ENCODE measurements at regions not wholly inside any gene's neighbourhood (a gene's known extent, or its start where the extent isn't known, plus 50 kb on each side); places are given as distances from the start of the nearest gene placed in this dataset.

DNA sequence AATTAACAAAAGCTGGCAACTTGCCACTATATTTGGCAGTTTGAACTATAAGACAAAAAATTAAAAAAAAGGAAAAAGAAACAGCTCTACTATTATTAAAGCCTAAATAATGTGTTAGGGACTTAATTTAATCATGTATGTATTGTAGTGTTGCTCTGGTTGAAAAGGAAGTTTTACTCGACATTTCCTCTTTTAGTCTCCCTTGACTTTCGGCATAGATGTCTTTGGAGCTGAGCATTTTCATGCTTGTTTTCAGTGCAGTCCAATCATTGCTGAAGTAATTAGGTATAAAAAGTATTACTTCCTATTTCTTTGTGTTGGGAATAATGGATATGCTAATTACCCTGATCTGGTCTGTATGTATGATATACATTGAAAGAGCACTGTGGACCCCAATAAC lies 216.8 kb upstream of the KLF6 start:
- DNase-seq, result no peak

DNA sequence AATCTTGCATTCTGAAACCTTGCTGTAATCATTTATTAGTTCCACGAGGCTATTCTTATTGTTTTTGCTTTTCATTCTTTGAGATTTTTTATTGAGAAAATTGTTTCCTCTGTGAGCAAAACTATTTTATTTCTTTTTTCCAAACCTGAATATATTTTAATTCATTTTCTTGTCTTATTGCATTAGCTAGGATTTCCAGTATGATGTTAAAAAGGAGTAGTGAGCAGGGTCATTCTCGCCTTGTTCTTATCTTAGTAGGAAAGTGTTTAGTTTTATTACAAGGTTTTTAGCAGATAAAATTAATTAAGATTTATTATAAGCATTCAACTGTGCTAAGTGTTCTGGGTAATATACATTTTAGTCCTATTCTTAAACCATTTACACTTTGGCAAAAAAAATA lies 214.6 kb upstream of the KLF6 start:
- DNase-seq, result no peak

DNA sequence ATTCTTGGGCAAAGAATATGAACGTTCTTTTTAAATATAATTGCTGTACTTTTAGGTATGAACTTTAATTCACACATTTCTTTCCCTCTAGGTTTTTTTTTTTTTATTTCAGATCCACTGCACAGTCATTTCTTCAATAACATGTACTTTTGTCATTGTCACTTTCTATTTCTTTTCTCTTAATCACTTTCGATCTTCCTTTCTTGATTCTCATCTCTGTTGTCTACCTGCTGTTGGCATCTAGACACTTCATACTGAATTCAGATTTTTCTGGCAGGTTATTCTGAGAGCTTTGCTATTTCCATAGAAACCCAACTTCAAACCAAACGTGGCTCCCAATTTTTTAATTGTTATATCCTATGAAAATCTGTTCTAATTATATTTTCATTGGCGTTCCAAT lies 211.7 kb upstream of the KLF6 start:
- DNase-seq, result no peak

DNA sequence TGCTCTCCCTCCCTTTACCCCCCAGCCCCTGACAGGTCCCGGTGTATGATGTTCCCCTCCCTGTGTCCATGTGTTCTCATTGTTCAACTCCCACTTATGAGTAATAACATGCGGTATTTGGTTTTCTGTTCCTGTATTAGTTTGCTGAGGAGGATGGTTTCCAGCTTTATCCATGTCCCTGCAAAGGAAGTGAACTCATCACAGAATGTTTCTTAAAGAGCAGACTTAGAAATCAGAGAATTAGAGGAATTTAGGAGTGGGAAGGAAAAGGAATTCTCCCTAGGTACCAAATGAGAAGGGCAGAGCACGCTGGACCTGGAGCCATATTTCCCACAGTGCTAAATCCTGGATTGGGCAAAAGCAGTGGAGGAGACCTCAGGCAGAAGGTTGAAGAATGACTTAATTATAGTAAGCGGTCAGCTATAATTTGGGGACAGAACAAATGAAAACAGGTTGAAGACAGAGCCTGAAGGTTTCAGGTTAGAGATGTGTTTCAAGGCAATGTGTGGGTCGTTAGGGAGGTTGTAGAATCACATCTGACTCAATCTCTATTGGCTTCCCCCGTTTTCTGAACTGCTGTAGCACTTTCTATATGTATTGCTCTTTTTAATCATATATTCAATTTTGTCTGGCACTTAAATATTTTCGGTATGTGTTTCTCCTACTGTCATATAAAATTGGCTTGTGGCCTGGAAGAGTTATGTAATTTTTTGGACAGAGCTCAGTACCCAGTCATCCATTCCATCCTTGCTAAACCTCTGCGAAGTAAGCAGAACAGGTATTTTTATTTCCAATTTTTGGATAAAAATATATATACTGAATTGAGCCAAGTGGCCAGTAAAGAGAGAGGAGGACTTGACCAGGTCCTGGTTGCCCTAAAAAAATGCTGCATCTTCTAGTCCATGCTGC lies 210.5 kb upstream of the KLF6 start:
- no peak for DNase-seq

DNA sequence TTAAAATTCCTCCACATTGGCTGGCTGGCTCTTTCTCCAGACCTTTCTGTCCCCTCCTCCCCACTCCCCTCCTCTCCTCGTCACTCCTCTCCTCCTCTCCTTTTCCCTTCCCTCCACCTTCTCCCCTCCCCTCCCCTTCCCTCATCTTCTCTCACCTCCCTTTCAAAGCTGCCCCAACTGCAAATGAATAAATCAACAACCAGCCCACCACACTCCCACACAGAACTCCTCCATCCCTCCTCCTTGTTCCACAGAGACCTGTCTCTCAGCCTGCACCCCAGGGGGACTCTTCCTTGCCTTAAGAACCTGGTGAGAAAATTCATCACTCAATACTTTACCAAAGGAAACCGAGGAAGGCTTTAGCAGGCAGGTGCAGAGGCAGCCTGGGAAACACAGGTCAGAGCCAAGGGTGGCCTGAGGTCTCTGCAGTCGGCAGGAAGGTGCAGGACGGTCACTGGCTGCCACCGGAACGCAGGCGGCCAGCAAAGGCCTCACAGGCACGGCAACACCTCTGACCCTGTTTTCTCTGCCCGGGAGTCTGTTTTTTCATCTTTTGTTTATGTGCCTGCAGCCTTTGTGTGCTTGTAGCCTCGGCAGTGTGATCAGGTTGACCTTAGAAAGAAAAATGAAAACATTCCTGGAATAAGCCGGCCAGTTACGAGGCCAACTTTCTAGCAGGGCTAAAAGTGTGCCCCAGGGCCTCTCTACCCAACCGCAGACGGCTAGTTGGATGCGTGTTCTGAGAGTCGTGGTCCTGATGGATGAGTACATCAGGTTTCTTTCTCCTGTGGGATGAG lies 207.6 kb upstream of the KLF6 start:
- DNase-seq, result no peak

DNA sequence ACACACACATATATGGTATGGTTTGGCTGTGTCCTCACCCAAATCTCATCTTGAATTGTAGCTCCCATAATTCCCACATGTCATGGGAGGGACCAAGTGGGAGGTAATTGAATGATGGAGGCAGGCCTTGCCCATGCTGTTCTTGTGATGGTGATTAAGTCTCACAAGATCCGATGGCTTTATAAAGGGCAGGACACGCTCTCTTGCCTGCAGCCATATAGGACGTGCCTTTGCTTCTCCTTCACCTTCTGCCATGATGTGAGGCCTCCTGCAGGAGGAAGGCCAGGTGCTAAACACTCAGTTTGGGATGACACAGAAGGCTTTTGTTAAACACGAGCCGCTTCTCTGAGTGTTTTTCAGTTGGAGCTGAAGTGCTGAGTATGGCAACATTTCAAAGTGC lies 205.3 kb upstream of the KLF6 start:
- no peak for DNase-seq

DNA sequence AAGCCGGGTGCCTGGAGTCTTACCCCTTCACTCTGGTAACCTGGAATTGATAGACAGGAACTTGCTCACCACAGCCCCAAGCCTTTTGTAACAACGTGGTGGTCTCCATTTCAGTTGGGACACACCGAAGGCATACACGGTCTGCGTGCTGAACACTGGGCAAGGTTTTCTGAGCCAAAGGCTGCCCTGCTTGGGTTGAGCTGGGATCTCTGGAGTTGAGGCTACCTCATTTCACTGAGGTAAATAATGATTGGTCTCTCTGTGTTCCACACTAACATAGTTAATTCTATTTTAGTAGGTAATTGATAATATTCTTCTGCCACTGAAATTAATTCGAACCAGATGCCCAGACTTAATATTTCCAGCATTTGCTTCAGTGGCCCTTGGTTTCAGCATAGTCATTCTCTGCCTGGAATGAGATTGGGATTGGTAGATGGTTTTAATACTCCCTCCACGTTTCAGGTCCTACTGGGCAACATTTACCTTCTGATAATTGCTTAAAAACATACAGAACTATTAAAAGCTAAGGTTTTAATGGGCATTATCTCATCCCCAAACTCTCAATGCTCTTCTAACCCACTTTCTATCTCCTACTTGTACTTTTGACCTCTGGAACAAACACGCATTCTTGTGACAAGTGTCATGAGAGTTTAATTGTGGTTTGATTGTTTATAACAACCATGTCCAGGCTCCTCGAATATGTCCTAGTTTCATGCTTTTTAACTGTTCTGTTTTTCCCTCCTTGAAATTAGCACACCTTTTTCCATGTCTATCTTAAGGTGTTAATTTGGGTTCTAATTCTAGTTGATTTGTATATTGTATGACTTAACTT lies 202.3 kb upstream of the KLF6 start:
- DNase-seq, result no peak

DNA sequence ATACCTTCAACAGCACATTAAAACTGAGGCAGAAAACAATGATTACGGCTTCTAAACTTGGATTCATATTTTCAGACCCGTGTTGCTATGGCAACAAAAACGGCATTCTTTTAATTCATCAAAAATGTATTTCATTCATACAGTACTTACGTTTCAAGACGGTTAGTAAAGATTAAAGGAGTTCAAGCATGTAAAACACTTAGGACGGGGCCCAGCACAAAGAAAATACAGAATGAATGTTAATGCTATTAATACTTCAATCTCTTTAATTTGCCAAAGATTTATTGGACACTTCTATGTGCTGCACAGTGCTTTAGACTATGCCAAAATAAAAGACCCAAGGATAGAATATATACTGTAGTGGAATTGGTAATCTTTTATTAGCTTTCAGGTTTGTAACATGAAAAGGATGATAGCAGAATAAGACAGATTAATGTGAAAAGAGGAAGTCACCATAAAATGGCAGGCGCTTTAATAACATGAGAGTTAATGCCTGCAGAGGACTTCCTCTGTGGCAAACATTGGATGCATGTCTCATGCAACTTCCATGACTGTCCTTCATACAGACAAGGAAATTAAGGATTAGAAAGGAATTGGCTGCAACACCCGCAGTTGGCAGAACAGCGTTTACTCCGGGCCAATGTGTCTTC lies 201.6 kb upstream of the KLF6 start:
- no peak for DNase-seq

DNA sequence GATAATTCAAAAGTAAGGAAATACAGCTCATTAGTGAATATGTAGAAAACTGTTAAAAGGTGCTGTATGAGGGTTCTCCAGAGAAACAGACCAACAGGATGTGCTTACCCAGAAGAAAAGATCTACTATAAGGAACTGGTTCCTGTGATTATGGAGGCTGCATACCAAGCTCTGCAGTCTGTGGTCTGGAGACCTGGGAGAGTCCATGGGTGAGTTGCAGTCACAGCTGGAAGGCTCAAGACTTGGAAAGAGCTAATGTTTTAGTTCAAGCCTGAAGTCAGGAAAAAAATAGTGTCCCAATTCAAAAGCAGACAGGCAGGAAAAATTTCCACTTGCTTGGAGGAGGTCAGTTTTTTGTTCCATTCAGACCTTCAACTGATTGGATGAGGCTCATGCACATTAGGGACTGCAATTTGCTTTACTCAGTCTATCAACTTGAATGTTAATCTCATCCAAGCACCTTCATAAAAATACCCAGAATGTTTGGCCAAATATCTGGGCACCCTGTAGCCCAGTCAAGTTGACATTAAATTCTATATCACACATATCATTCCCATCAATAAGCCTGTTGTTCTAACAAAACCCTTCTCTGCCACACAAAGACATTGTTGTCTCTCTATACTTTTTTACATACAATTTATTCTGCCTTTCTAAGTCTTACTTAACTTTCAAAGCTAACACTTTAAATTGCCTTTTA lies 197.9 kb upstream of the KLF6 start:
- DNase-seq, result no peak

DNA sequence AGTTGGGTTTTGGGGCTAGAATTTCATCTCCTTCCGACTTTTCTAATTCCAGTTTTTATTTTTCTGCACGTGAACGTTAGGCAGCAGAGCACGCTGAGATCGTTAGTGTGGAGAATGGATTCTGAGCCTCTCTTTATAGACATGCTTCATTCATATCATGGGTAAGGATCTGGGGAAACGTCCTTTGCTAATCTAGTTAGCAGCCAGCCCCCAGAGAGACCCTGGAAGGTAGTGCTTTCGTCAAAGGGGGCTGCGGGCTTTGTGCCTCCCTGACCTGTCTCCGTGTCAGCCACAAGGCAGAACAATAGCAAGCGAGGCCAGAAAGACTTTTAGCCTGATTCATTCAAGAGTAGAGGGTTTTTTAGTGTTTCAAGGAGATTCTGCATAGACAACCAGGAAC lies 196.3 kb upstream of the KLF6 start:
- no peak for DNase-seq

DNA sequence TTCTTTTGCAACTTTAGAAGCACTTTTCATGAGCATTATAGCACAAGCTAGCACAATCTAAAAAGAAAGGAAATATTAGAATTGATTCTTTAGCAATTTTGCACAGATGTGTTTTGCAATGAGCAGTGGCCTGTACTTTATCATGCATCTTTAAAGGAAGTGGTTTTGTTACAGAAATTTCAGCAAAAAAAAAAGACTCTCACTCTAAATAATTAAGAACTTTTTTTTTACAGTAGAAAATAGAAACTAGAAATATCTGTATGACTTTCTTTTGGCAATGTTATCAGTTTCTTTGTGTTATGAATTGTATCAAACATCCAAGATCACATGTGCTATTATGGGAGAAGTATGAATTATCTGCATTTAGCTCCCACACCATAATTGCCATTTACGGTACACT lies 195.7 kb upstream of the KLF6 start:
- no peak for DNase-seq

DNA sequence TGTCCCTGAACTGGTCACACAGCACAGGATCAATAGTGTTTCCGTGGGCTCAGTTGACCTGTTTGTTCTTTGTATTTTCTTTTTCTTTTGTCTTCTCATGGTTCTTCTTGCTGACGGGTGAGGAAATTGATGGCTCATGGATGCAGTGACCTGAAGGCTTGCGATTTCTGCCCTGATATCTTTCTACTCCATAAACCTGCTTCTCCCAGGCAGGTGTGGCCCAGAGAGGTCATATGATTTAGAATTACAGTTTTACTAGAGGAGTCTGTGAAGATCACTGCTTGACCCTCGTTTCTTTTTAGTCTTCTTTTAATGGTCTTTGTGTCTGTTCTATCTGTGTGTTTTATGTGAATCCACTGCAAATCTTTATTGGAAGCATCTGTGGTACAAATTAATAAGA lies 195.1 kb upstream of the KLF6 start:
- no peak for DNase-seq

DNA sequence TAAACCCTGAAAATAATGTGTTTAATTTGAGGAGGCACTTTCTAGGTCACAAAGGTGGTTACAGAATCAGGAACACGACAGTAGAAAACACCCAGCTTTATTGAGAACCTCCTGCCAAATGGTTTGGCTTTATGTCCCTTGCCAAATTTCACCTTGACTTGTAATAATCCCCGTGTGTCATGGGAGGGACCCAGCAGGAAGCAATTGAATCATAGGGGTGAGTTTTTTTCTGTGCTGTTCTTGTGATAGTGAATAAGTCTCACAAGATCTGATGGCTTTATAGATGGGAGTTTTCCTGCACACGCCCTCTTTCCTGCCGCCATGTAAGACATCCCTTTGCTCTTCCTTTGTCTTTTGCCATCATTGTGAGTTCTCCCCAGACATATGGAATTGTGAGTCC lies 193.8 kb upstream of the KLF6 start:
- DNase-seq, result no peak

DNA sequence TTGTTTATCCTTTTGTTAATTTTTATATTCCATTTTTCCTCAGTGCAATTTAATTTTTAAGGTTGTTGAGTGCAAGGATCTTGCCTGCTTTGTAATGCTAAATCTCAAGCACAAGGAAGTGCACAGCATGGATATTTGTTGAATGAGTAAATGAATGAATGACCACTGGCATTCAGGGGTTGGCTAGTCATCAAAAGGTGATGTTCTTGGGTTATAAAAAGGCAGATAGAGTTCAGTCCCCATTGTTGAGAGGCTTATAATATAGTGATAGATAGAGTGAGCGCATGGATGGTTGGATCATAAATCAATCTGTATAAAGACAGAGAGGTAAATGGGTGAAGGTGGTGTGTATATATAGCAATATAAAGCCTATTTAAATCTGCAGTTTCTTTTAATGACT lies 193.2 kb upstream of the KLF6 start:
- no peak for DNase-seq

DNA sequence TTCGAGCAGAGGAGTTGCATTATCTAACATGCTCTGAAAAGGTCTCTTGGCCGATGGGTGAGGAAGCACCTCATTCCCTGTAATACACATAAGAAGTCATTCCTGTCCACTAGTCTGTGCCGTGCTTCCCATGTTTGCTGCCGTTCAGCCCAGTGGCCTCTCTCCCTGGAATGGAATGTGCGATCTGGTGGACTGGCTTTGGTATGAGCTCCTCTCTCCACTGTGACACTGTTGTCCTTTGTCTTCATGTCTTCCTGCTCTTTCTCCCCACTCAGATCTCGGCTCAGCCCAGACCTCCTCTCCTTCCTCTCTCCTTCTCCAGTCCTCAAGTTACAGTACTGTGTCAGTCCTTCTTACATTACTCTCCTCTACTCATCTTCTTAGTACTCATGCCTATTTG lies 192.8 kb upstream of the KLF6 start:
- DNase-seq, result no peak

DNA sequence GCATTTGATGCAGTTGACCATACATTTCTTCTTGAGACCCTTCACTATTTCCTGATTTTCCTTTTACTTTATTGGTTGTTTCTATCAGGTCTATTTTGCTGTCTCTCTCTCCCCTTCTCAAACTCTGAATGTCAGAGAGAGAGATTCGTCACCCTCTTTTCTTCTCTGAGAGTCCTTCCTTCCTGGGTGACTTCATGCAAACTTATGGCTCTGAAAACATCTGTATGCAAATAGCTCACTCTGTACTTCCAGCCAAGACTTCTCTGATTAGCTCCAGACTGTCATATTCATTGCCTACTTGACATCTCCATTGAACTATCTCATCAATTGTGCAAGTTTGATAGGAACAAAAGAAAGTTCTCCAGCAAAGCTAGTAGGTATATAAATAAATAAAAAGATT lies 191.7 kb upstream of the KLF6 start:
- no peak for DNase-seq

DNA sequence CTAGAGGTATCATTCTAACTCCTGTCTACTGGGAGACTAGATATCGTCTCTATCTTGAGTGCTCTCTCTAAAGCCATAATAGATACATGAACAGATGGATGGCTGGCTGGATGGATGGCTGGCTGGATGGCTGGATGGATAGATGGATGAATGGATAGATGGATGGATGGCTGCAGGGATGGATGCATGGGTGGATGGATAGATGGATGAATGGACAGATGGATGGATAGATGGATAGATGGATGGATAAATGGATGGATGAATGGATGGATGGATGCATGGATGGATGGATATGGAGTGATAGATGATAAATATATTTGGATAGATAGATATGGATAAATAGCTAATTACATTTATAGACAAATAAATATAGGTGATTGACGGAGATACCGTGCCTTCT lies 191.2 kb upstream of the KLF6 start:
- DNase-seq, result no peak

DNA sequence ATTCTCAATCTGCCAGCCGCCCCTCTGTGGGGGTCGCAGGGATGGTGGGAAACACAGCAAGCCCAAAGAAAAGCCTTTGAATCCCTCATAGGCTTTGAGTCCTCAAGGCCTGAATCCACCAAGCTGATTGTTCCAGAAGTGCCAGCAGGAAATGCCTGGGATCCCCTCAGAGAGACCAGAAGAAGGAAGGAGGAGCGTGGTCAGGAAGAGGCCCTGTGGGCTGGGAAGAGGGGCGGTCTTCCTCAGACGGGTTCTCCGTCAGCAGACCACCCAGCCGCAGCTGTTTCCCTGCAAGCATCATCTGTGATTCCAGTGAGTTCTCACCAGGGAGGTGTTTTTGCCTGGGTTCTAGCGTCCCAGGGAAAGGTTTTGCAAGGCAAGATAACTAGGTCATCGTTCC lies 190.0 kb upstream of the KLF6 start:
- no peak for DNase-seq

DNA sequence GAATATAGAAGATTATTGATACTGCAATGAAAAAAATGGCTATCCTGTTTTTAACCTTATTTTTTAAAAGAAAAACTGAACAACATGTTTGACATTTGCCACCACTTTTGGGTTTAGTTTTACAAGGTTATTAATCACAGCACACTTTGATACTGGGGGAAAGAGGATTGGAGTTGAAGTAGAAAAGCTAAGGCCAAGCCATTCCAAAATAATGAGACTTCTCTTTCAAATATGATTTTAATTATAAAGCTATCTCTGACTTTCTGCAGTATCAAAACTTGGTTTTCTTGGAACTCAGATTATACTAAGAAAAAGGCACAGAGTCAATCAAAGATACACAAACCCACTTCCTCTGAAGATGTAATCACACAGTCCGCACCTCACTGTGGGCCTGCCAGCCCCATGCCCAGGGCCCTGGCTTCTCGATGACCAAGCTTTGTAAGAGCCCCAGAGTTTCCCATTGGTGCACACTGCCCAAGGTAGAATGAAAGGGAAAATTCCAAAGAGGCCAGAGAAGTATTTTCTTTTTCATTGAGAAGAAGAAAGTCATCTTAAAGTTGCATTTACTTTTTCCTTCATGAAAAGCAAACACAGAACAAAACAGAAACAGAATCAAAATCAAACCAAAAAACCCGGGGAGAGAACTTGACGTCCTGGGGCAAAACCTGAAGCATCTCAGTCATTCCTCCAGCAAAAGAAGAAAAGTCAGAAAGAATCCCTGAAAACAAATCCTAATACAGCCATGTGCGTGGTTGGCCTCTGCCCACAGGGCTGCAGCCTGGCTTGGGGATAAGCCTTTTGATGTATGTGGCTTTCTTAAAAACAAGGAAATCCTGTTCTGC lies 187.7 kb upstream of the KLF6 start:
- DNase-seq, result no peak

DNA sequence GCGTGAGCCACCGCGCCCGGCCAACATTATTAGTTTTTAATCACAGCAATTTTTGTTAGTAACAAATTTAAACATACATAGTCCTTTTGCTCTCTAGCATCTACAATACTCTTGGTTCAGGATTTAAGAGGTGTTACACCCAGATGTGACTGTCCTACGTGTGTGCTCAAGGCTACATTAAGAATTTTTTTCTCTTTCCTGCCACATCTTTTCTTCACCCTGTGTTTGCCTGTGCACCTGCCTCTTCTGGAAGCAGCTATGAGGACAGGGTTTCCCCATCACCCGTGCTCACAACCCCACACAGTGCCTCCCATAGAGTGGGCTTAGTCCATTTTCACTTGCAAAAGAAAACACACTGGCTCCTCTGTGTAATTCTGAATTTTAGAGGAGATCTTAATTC lies 186.7 kb upstream of the KLF6 start:
- no peak for DNase-seq
